ENCODE measurements at regions not wholly inside any gene's neighbourhood (a gene's known extent, or its start where the extent isn't known, plus 50 kb on each side); places are given as distances from the start of the nearest gene placed in this dataset.

DNA sequence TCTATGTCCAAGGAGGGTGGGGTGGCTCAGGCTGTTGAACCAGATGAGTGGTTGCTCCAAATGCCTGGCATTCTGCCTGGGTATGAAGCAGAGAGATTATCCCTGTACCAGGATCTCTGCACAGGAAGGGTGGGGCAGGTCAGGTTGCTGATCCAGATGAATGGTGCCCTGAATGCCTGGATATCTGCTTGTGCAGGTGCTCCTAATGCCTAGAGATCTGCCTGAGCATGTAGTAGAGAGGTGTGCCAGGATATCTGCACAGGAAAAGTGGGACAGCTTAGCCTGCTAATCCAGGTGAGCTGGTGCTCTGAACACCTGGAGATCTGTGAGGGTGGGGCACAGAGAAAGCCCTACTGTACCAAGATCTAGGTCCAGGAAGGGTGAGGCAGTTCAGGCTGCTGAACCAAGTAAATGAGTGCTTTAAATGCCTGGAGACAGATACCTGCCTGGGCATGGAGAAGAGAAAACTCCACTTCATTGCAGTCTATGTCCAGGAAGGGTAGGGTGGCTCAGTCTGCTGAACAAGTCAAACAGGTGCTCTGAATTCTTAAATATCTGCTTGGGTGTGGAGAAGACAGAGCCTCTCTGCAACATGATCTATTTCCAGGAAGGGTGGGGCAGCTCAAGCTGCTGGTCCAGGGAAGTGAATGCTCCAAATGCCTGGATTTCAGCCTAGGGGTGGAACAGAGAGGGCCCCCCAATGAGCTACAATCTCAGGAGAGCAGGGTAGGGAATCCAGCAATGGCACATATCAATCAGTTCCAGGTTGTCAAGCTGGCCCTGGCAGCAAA, 189.4 kb upstream of the DMRTA1 start:
- no peak overlapping the region for H3K4ac ChIP-seq (ENCODE audit: low read depth in 1 of 2, low read length in 2 of 2)
- H3K27ac ChIP-seq (ENCODE audit: low read length, poor library complexity, severe bottlenecking), result no peak overlapping the region
- H3K36me3 ChIP-seq (ENCODE audit: control insufficient read depth in 1 of 2, insufficient read depth in 2 of 2, low read depth in 1 of 2, low read length in 2 of 2), result peaks cover 0 to 10% of the 10 kb centered on the region in 2 experiments
- peaks cover 1% of the 10 kb centered on the region for H3K4me1 ChIP-seq (ENCODE audit: control insufficient read depth, insufficient read depth, low read depth, low read length)
- H2BK15ac ChIP-seq (ENCODE audit: low read depth, poor library complexity, severe bottlenecking), result no peak overlapping the region
- no peak overlapping the region for H2AFZ ChIP-seq (ENCODE audit: low read depth, low read length)
- H2BK120ac ChIP-seq (ENCODE audit: low read depth, low read length), result no peak overlapping the region
- H3K14ac ChIP-seq (ENCODE audit: low read length in 2 of 2), result no peak overlapping the region
- no peak overlapping the region for H2BK12ac ChIP-seq (ENCODE audit: low read length in 2 of 2)
- H3K23ac ChIP-seq (ENCODE audit: low read length in 2 of 2), result peak overlapping the region in 1 of 2 experiments; percentile 6
- no peak overlapping the region for H3K4me3 ChIP-seq (ENCODE audit: insufficient read depth in 1 of 2, low read depth in 1 of 2, low read length in 2 of 2)
- no peak overlapping the region for H2AK5ac ChIP-seq (ENCODE audit: low read length, severe bottlenecking)
- no peak overlapping the region for H3K4me2 ChIP-seq (ENCODE audit: low read length, poor library complexity, severe bottlenecking)
- H3K9ac ChIP-seq (ENCODE audit: low read length), result no peak overlapping the region
- no peak overlapping the region for H2BK5ac ChIP-seq (ENCODE audit: low read depth, low read length, poor library complexity, severe bottlenecking)
- peaks cover 47% of the 10 kb centered on the region for H3K9me3 ChIP-seq (ENCODE audit: control insufficient read depth, low read length)
- no peak overlapping the region for H4K8ac ChIP-seq (ENCODE audit: low read length)
- H3K79me1 ChIP-seq (replicated peaks; ENCODE audit: low read length, poor library complexity, severe bottlenecking), result peaks cover 2% of the 10 kb centered on the region
- DNase-seq, result no peak
- H3K18ac ChIP-seq (ENCODE audit: low read depth in 1 of 2, low read length in 2 of 2), result no peak overlapping the region
- H3K27me3 ChIP-seq (ENCODE audit: control insufficient read depth in 1 of 2, insufficient read depth in 1 of 2, low read length in 2 of 2), result peaks cover 0 to 6% of the 10 kb centered on the region in 2 experiments
- H4K91ac ChIP-seq (ENCODE audit: low read length), result no peak overlapping the region

DNA sequence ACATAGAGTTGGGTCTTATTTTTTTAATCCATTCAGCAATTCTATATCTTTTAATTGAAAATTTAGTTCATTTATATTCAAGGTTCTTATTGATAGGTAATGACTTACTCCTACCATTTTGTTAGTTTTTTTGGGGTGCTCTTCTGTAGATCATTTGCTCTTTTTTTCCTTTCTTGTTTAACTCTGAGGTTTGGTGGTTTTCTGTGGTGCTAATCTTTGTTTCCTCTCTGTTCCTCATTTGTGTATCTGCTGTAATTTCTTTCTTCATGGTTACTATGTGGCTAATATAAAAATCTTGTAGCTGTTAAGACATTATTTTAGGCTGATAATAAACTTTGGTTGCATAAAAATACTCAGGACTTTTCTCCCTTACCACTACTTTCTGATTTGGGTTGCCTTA, 181.6 kb upstream of the DMRTA1 start:
- Histone ChIP-seq H3K79me1 (replicated peaks; ENCODE audit: low read length, poor library complexity, severe bottlenecking) (no peaks in the 10 kb centered on the region), H2BK15ac (ENCODE audit: low read depth, poor library complexity, severe bottlenecking) (no peak overlapping the region), H3K4ac (ENCODE audit: low read depth in 1 of 2, low read length in 2 of 2) (no peak overlapping the region), H3K36me3 (ENCODE audit: control insufficient read depth in 1 of 2, insufficient read depth in 2 of 2, low read depth in 1 of 2, low read length in 2 of 2) (no peaks in the 10 kb centered on the region), H3K9me3 (ENCODE audit: control insufficient read depth, low read length) (peaks cover 53% of the 10 kb centered on the region), H3K4me2 (ENCODE audit: low read length, poor library complexity, severe bottlenecking) (no peak overlapping the region), H3K27ac (ENCODE audit: low read length, poor library complexity, severe bottlenecking) (no peak overlapping the region), H3K27me3 (ENCODE audit: control insufficient read depth in 1 of 2, insufficient read depth in 1 of 2, low read length in 2 of 2) (no peaks in the 10 kb centered on the region), H2AFZ (ENCODE audit: low read depth, low read length) (no peak overlapping the region), H3K9ac (ENCODE audit: low read length) (no peak overlapping the region), H2AK5ac (ENCODE audit: low read length, severe bottlenecking) (no peak overlapping the region), H4K91ac (ENCODE audit: low read length) (no peak overlapping the region), H2BK120ac (ENCODE audit: low read depth, low read length) (no peak overlapping the region), H2BK12ac (ENCODE audit: low read length in 2 of 2) (no peak overlapping the region), H3K23ac (ENCODE audit: low read length in 2 of 2) (no peak overlapping the region), H3K14ac (ENCODE audit: low read length in 2 of 2) (no peak overlapping the region), H3K4me3 (ENCODE audit: insufficient read depth in 1 of 2, low read depth in 1 of 2, low read length in 2 of 2) (no peak overlapping the region), H3K18ac (ENCODE audit: low read depth in 1 of 2, low read length in 2 of 2) (no peak overlapping the region), H2BK5ac (ENCODE audit: low read depth, low read length, poor library complexity, severe bottlenecking) (no peak overlapping the region), H3K4me1 (ENCODE audit: control insufficient read depth, insufficient read depth, low read depth, low read length) (no peaks in the 10 kb centered on the region), H4K8ac (ENCODE audit: low read length) (no peak overlapping the region)
- no peak for DNase-seq

DNA sequence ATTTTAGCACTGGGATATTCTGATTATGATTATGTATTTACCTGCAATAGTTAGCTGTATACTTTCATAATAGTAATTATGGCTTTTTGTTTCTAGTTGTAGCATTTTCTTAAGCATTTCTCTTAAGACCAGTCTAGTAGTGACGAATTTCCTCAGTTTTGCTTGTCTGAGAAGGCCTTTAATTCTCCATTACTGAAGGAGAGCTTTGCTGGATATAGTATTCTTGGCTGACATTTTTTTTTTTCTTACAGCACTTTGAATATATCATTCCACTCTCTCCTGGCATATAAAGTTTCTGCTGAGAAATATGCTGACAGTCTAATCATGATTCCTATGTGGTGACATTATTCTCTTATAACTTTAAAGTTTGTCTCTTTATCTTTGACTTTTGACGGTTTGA, 181.1 kb upstream of the DMRTA1 start:
- Histone ChIP-seq H3K14ac (ENCODE audit: low read length in 2 of 2) (no peak overlapping the region), H2BK120ac (ENCODE audit: low read depth, low read length) (no peak overlapping the region), H3K36me3 (ENCODE audit: control insufficient read depth in 1 of 2, insufficient read depth in 2 of 2, low read depth in 1 of 2, low read length in 2 of 2) (no peaks in the 10 kb centered on the region), H3K4me3 (ENCODE audit: insufficient read depth in 1 of 2, low read depth in 1 of 2, low read length in 2 of 2) (no peak overlapping the region), H2BK15ac (ENCODE audit: low read depth, poor library complexity, severe bottlenecking) (no peak overlapping the region), H3K4me1 (ENCODE audit: control insufficient read depth, insufficient read depth, low read depth, low read length) (no peaks in the 10 kb centered on the region), H4K91ac (ENCODE audit: low read length) (no peak overlapping the region), H2AFZ (ENCODE audit: low read depth, low read length) (no peak overlapping the region), H4K8ac (ENCODE audit: low read length) (no peak overlapping the region), H3K9me3 (ENCODE audit: control insufficient read depth, low read length) (peaks cover 53% of the 10 kb centered on the region), H3K79me1 (replicated peaks; ENCODE audit: low read length, poor library complexity, severe bottlenecking) (no peaks in the 10 kb centered on the region), H2AK5ac (ENCODE audit: low read length, severe bottlenecking) (no peak overlapping the region), H3K4me2 (ENCODE audit: low read length, poor library complexity, severe bottlenecking) (no peak overlapping the region), H2BK12ac (ENCODE audit: low read length in 2 of 2) (no peak overlapping the region), H3K27me3 (ENCODE audit: control insufficient read depth in 1 of 2, insufficient read depth in 1 of 2, low read length in 2 of 2) (no peaks in the 10 kb centered on the region), H3K27ac (ENCODE audit: low read length, poor library complexity, severe bottlenecking) (no peak overlapping the region), H3K9ac (ENCODE audit: low read length) (no peak overlapping the region), H2BK5ac (ENCODE audit: low read depth, low read length, poor library complexity, severe bottlenecking) (no peak overlapping the region), H3K23ac (ENCODE audit: low read length in 2 of 2) (no peak overlapping the region), H3K4ac (ENCODE audit: low read depth in 1 of 2, low read length in 2 of 2) (no peak overlapping the region), H3K18ac (ENCODE audit: low read depth in 1 of 2, low read length in 2 of 2) (no peak overlapping the region)
- no peak for DNase-seq
- WGBS, result no CpG with 5 or more reads among the region's 2 CpGs

DNA sequence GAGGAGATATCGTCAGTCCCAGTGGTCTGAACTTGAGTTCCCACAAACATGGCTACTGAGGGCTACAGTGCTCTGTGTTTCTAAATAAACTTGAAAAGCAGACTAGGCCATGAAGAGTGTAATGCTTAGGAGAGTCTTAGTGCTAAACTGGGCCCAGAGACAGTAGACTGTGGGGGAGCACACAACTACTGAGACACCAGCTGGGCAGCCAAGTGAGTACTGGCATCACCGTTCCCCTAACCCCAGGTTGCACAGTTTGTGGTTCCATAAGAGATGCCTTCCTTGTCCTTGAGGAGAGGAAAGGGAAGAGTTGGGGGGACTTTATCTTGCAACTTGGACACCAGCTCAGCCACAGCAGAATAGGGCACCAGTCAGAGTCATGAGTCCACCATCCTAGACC, 172.1 kb upstream of the DMRTA1 start:
- H3K36me3 ChIP-seq (ENCODE audit: control insufficient read depth in 1 of 2, insufficient read depth in 2 of 2, low read depth in 1 of 2, low read length in 2 of 2), result no peaks in the 10 kb centered on the region
- H3K9me3 ChIP-seq (ENCODE audit: control insufficient read depth, low read length), result no peaks in the 10 kb centered on the region
- no peak overlapping the region for H3K4me3 ChIP-seq (ENCODE audit: insufficient read depth in 1 of 2, low read depth in 1 of 2, low read length in 2 of 2)
- H4K8ac ChIP-seq (ENCODE audit: low read length), result no peak overlapping the region
- no peaks in the 10 kb centered on the region for H3K79me1 ChIP-seq (replicated peaks; ENCODE audit: low read length, poor library complexity, severe bottlenecking)
- H2BK120ac ChIP-seq (ENCODE audit: low read depth, low read length), result no peak overlapping the region
- no peak overlapping the region for H2AK5ac ChIP-seq (ENCODE audit: low read length, severe bottlenecking)
- H3K27me3 ChIP-seq (ENCODE audit: control insufficient read depth in 1 of 2, insufficient read depth in 1 of 2, low read length in 2 of 2), result no peaks in the 10 kb centered on the region
- H3K4me2 ChIP-seq (ENCODE audit: low read length, poor library complexity, severe bottlenecking), result no peak overlapping the region
- H3K4me1 ChIP-seq (ENCODE audit: control insufficient read depth, insufficient read depth, low read depth, low read length), result no peaks in the 10 kb centered on the region
- H4K91ac ChIP-seq (ENCODE audit: low read length), result no peak overlapping the region
- no peak overlapping the region for H2BK12ac ChIP-seq (ENCODE audit: low read length in 2 of 2)
- H3K4ac ChIP-seq (ENCODE audit: low read depth in 1 of 2, low read length in 2 of 2), result no peak overlapping the region
- no peak overlapping the region for H3K23ac ChIP-seq (ENCODE audit: low read length in 2 of 2)
- no peak overlapping the region for H3K18ac ChIP-seq (ENCODE audit: low read depth in 1 of 2, low read length in 2 of 2)
- no peak for DNase-seq
- H2AFZ ChIP-seq (ENCODE audit: low read depth, low read length), result no peak overlapping the region
- no peak overlapping the region for H2BK5ac ChIP-seq (ENCODE audit: low read depth, low read length, poor library complexity, severe bottlenecking)
- no peak overlapping the region for H3K9ac ChIP-seq (ENCODE audit: low read length)
- H2BK15ac ChIP-seq (ENCODE audit: low read depth, poor library complexity, severe bottlenecking), result no peak overlapping the region
- H3K14ac ChIP-seq (ENCODE audit: low read length in 2 of 2), result no peak overlapping the region
- H3K27ac ChIP-seq (ENCODE audit: low read length, poor library complexity, severe bottlenecking), result no peak overlapping the region
- WGBS, result 87% methylated on average over 2 of the region's 2 CpGs

Measured in mesenchymal stem cell (in vitro differentiated cells and primary cell).